Fibroblast of villous mesenchyme (primary cell): ENCODE measurements at regions not wholly inside any gene's neighbourhood (a gene's known extent, or its start where the extent isn't known, plus 50 kb on each side); places are given as distances from the start of the nearest gene placed in this dataset.

Experiments
- DNase-seq: peaks from one replicate; pipeline ENCODE4 v3.0.0-alpha.2; 2010; ENCODE audit warnings: low read depth
- H3K4me3 ChIP-seq: 2 replicates; pipeline ENCODE4 v1.5.1; 2011; ENCODE audit warnings: low read depth, mild to moderate bottlenecking, low read length
- CTCF ChIP-seq: IDR thresholded peaks from 2 replicates; pipeline ENCODE4 v1.5.1; 2012; ENCODE audit warnings: low read depth, mild to moderate bottlenecking, low read length; ENCODE audit not compliant: insufficient read depth

GRCh38 chr22:48439560-48440135 is 1388.0 kb downstream of the BRD1 start:
- no peak for DNase-seq
- no peak overlapping the region for H3K4me3 ChIP-seq
- TF ChIP-seq CTCF = no peak

GRCh38 chr22:48438800-48439559 is 1388.7 kb downstream of the BRD1 start:
- TF ChIP-seq CTCF = no peak
- DNase-seq = no peak
- no peak overlapping the region for H3K4me3 ChIP-seq

DNA sequence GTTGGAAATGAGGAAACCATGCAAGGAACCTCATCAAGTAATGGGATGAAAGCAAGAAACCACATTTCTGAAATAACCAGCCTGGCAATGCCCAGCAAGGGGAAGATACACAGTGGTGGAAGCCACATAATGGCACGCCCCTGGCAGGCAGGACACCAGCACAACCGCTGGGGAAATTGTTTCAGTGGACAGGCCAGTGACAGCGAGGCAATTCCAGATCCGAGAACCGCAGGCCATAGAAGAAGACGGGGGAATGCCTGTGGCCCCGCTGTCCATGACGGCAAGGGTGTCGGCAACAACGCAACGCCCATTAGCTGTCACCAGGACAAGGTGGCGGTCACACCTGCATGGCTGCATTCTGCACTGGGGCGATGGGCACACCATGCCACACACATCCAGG is 1389.6 kb downstream of the BRD1 start:
- no peak for TF ChIP-seq CTCF
- H3K4me3 ChIP-seq = no peak overlapping the region
- DNase-seq = no peak

- no peak overlapping the region for H3K4me3 ChIP-seq
- no peak for DNase-seq
Measured at GRCh38 chr22:48436201-48436931, 1391.3 kb downstream of the BRD1 start.

DNA sequence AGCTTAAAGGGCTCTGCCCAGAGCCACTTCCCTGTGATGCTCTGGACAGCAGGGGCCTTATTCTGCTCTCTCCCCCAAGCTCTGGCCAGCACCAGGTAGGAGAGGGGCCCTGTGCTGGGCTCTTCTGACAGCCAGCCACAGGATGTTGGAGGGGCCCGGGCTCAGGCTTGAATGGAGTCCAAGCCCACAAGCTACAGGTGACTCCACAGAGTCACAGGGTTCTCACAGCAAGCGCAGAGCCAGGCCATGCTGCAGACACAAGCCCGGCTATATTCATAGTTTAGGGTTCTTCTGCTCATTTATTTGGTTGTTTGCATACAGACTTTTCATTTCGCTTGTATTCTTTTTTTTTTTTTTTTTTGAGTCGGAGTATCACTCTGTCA is 1392.8 kb downstream of the BRD1 start:
- no peak overlapping the region for H3K4me3 ChIP-seq
- no peak for TF ChIP-seq CTCF
- DNase-seq = no peak

More at GRCh38 chr22:48436201-48436931, 1391.3 kb downstream of the BRD1 start:
- TF ChIP-seq CTCF = no peak

DNA sequence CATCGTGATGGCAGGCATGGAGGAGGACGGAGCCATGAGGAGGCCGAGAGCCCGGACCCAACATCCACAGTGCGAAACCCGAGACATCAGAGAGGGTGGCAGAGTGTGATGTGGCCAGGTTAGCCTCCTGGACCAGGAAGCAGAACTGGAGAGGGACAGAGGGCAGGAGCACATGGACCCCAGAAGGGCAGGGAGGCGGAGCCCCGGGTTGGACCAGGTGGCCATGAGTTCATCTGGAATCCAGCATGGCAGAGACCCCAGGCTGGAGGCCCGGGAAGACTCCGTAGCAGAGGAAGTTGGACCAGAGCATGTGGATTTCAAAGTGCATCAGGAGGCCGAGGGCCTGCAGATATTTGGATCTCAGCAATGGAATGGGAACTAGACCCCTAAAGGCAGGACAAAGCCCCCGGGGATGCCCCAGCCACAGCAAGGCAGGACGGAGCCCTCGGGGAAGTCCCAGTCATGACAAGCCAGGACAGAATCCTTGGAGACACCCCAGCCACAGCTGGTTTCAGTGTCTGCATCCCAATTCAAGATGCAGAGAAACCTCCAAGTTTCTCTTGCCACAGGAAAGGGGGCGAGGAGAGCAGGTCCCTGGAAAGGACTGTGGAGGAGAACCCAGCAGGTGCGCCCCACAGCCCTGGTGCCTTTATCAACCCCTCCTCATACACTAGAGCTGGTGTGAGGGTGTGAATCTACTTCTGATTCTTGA is 1393.4 kb downstream of the BRD1 start:
- no peak for TF ChIP-seq CTCF
- no peak overlapping the region for H3K4me3 ChIP-seq
- no peak for DNase-seq
